ENCODE measurements at regions not wholly inside any gene's neighbourhood (a gene's known extent, or its start where the extent isn't known, plus 50 kb on each side); places are given as distances from the start of the nearest gene placed in this dataset.

GRCh38 chr3:148233403-148233802 is 464.3 kb upstream of the AGTR1 start:
- H3K4me1 ChIP-seq (ENCODE audit: control insufficient read depth, low read depth, low read length), result no peaks in the 10 kb centered on the region
- H3K27ac ChIP-seq (ENCODE audit: low read length), result no peak overlapping the region
- H3K9me3 ChIP-seq (ENCODE audit: control insufficient read depth, low read depth, low read length), result no peaks in the 10 kb centered on the region
- no peaks in the 10 kb centered on the region for H3K36me3 ChIP-seq (ENCODE audit: control insufficient read depth, low read depth, low read length)
- no peak overlapping the region for H3K4me3 ChIP-seq (ENCODE audit: low read length)
- H3K27me3 ChIP-seq (ENCODE audit: control insufficient read depth, insufficient read depth, low read length), result no peaks in the 10 kb centered on the region
- H3K9ac ChIP-seq (ENCODE audit: low read length), result no peak overlapping the region

GRCh38 chr3:148234536-148234935 is 463.2 kb upstream of the AGTR1 start:
- H3K4me1 ChIP-seq (ENCODE audit: control insufficient read depth, low read depth, low read length), result no peaks in the 10 kb centered on the region
- no peak overlapping the region for H3K27ac ChIP-seq (ENCODE audit: low read length)

GRCh38 chr3:148235566-148235965 is 462.1 kb upstream of the AGTR1 start:
- Histone ChIP-seq H3K27me3 (ENCODE audit: control insufficient read depth, insufficient read depth, low read length) (no peaks in the 10 kb centered on the region), H3K27ac (ENCODE audit: low read length) (no peak overlapping the region), H3K9ac (ENCODE audit: low read length) (no peak overlapping the region), H3K9me3 (ENCODE audit: control insufficient read depth, low read depth, low read length) (no peaks in the 10 kb centered on the region), H3K4me1 (ENCODE audit: control insufficient read depth, low read depth, low read length) (no peaks in the 10 kb centered on the region), H3K36me3 (ENCODE audit: control insufficient read depth, low read depth, low read length) (no peaks in the 10 kb centered on the region), H3K4me3 (ENCODE audit: low read length) (no peak overlapping the region)

More at GRCh38 chr3:148234536-148234935, 463.2 kb upstream of the AGTR1 start:
- Histone ChIP-seq H3K36me3 (ENCODE audit: control insufficient read depth, low read depth, low read length) (no peaks in the 10 kb centered on the region), H3K9ac (ENCODE audit: low read length) (no peak overlapping the region), H3K27me3 (ENCODE audit: control insufficient read depth, insufficient read depth, low read length) (no peaks in the 10 kb centered on the region), H3K9me3 (ENCODE audit: control insufficient read depth, low read depth, low read length) (no peaks in the 10 kb centered on the region), H3K4me3 (ENCODE audit: low read length) (no peak overlapping the region)

GRCh38 chr3:148238421-148238821 is 459.3 kb upstream of the AGTR1 start:
- H3K27me3 ChIP-seq (ENCODE audit: control insufficient read depth, insufficient read depth, low read length), result no peaks in the 10 kb centered on the region
- H3K36me3 ChIP-seq (ENCODE audit: control insufficient read depth, low read depth, low read length), result no peaks in the 10 kb centered on the region
- H3K9me3 ChIP-seq (ENCODE audit: control insufficient read depth, low read depth, low read length), result no peaks in the 10 kb centered on the region
- H3K4me3 ChIP-seq (ENCODE audit: low read length), result no peak overlapping the region
- H3K4me1 ChIP-seq (ENCODE audit: control insufficient read depth, low read depth, low read length), result no peaks in the 10 kb centered on the region
- no peak overlapping the region for H3K27ac ChIP-seq (ENCODE audit: low read length)
- H3K9ac ChIP-seq (ENCODE audit: low read length), result no peak overlapping the region

- Histone ChIP-seq H3K9me3 (ENCODE audit: control insufficient read depth, low read depth, low read length) (no peaks in the 10 kb centered on the region), H3K4me3 (ENCODE audit: low read length) (no peak overlapping the region)
Observed at GRCh38 chr3:148240351-148240750, 457.4 kb upstream of the AGTR1 start.

GRCh38 chr3:148243609-148244008 is 454.1 kb upstream of the AGTR1 start:
- no peaks in the 10 kb centered on the region for H3K4me1 ChIP-seq (ENCODE audit: control insufficient read depth, low read depth, low read length)
- no peak overlapping the region for H3K9ac ChIP-seq (ENCODE audit: low read length)
- no peak overlapping the region for H3K4me3 ChIP-seq (ENCODE audit: low read length)
- no peaks in the 10 kb centered on the region for H3K9me3 ChIP-seq (ENCODE audit: control insufficient read depth, low read depth, low read length)
- no peak overlapping the region for H3K27ac ChIP-seq (ENCODE audit: low read length)
- no peaks in the 10 kb centered on the region for H3K27me3 ChIP-seq (ENCODE audit: control insufficient read depth, insufficient read depth, low read length)
- no peaks in the 10 kb centered on the region for H3K36me3 ChIP-seq (ENCODE audit: control insufficient read depth, low read depth, low read length)

More at GRCh38 chr3:148240351-148240750, 457.4 kb upstream of the AGTR1 start:
- H3K4me1 ChIP-seq (ENCODE audit: control insufficient read depth, low read depth, low read length), result no peaks in the 10 kb centered on the region
- no peaks in the 10 kb centered on the region for H3K27me3 ChIP-seq (ENCODE audit: control insufficient read depth, insufficient read depth, low read length)
- no peak overlapping the region for H3K27ac ChIP-seq (ENCODE audit: low read length)
- H3K36me3 ChIP-seq (ENCODE audit: control insufficient read depth, low read depth, low read length), result no peaks in the 10 kb centered on the region
- H3K9ac ChIP-seq (ENCODE audit: low read length), result no peak overlapping the region

GRCh38 chr3:148246291-148246923 is 451.3 kb upstream of the AGTR1 start:
- Histone ChIP-seq H3K27ac (ENCODE audit: low read length) (no peak overlapping the region), H3K4me1 (ENCODE audit: control insufficient read depth, low read depth, low read length) (no peaks in the 10 kb centered on the region), H3K9me3 (ENCODE audit: control insufficient read depth, low read depth, low read length) (no peaks in the 10 kb centered on the region), H3K36me3 (ENCODE audit: control insufficient read depth, low read depth, low read length) (no peaks in the 10 kb centered on the region), H3K9ac (ENCODE audit: low read length) (no peak overlapping the region), H3K4me3 (ENCODE audit: low read length) (no peak overlapping the region), H3K27me3 (ENCODE audit: control insufficient read depth, insufficient read depth, low read length) (no peaks in the 10 kb centered on the region)

GRCh38 chr3:148253713-148254112 is 444.0 kb upstream of the AGTR1 start:
- Histone ChIP-seq H3K9ac (ENCODE audit: low read length) (no peak overlapping the region), H3K27me3 (ENCODE audit: control insufficient read depth, insufficient read depth, low read length) (no peaks in the 10 kb centered on the region), H3K4me1 (ENCODE audit: control insufficient read depth, low read depth, low read length) (no peaks in the 10 kb centered on the region), H3K27ac (ENCODE audit: low read length) (no peak overlapping the region), H3K4me3 (ENCODE audit: low read length) (no peak overlapping the region), H3K9me3 (ENCODE audit: control insufficient read depth, low read depth, low read length) (no peaks in the 10 kb centered on the region), H3K36me3 (ENCODE audit: control insufficient read depth, low read depth, low read length) (no peaks in the 10 kb centered on the region)

- no peak overlapping the region for H3K27ac ChIP-seq (ENCODE audit: low read length)
- no peaks in the 10 kb centered on the region for H3K36me3 ChIP-seq (ENCODE audit: control insufficient read depth, low read depth, low read length)
- no peaks in the 10 kb centered on the region for H3K27me3 ChIP-seq (ENCODE audit: control insufficient read depth, insufficient read depth, low read length)
- no peaks in the 10 kb centered on the region for H3K9me3 ChIP-seq (ENCODE audit: control insufficient read depth, low read depth, low read length)
- no peak overlapping the region for H3K9ac ChIP-seq (ENCODE audit: low read length)
- no peaks in the 10 kb centered on the region for H3K4me1 ChIP-seq (ENCODE audit: control insufficient read depth, low read depth, low read length)
- H3K4me3 ChIP-seq (ENCODE audit: low read length), result no peak overlapping the region
Observed at GRCh38 chr3:148254402-148254801, 443.3 kb upstream of the AGTR1 start.

GRCh38 chr3:148255981-148256969 is 441.4 kb upstream of the AGTR1 start:
- no peaks in the 10 kb centered on the region for H3K9me3 ChIP-seq (ENCODE audit: control insufficient read depth, low read depth, low read length)
- H3K9ac ChIP-seq (ENCODE audit: low read length), result no peak overlapping the region
- no peaks in the 10 kb centered on the region for H3K27me3 ChIP-seq (ENCODE audit: control insufficient read depth, insufficient read depth, low read length)
- H3K36me3 ChIP-seq (ENCODE audit: control insufficient read depth, low read depth, low read length), result no peaks in the 10 kb centered on the region
- no peaks in the 10 kb centered on the region for H3K4me1 ChIP-seq (ENCODE audit: control insufficient read depth, low read depth, low read length)
- H3K4me3 ChIP-seq (ENCODE audit: low read length), result no peak overlapping the region
- no peak overlapping the region for H3K27ac ChIP-seq (ENCODE audit: low read length)

- H3K9ac ChIP-seq (ENCODE audit: low read length), result no peak overlapping the region
- H3K36me3 ChIP-seq (ENCODE audit: control insufficient read depth, low read depth, low read length), result no peaks in the 10 kb centered on the region
- H3K27ac ChIP-seq (ENCODE audit: low read length), result no peak overlapping the region
- no peaks in the 10 kb centered on the region for H3K4me1 ChIP-seq (ENCODE audit: control insufficient read depth, low read depth, low read length)
- H3K9me3 ChIP-seq (ENCODE audit: control insufficient read depth, low read depth, low read length), result no peaks in the 10 kb centered on the region
- H3K4me3 ChIP-seq (ENCODE audit: low read length), result no peak overlapping the region
- H3K27me3 ChIP-seq (ENCODE audit: control insufficient read depth, insufficient read depth, low read length), result no peaks in the 10 kb centered on the region
Observed at GRCh38 chr3:148262980-148263379, 434.7 kb upstream of the AGTR1 start.

All from iPS-18a (cell line).